B cell (primary cell): ENCODE measurements at regions not wholly inside any gene's neighbourhood (a gene's known extent, or its start where the extent isn't known, plus 50 kb on each side); places are given as distances from the start of the nearest gene placed in this dataset.

Source experiments
- ATAC-seq: fragments of 200-7000 bp; cut with Tn5 transposase; one replicate; pipeline ENCODE4 v1.10.0; 2021; ENCODE audit warnings: low read depth, mild to moderate bottlenecking, moderate number of reproducible peaks, moderate library complexity
- CTCF ChIA-PET: fragments of 350-600 bp; sonication (Branson Sonifier 250); formaldehyde crosslinking; loops from one replicate; lab custom pipeline; 2021; ENCODE audit warnings: antibody characterized with exemption, inconsistent platforms; lab: Charles Lee
- POLR2A ChIA-PET: fragments of 350-600 bp; sonication (Branson Sonifier 250); formaldehyde crosslinking; loops from one replicate; lab custom pipeline; 2021; ENCODE audit warnings: antibody characterized with exemption; lab: Charles Lee
- DNase-seq: peaks from one replicate; pipeline ENCODE4 v3.0.0; 2013
- H2AFZ ChIP-seq: 2 replicates; pipeline ENCODE4 v1.6.1; 2012; ENCODE audit warnings: mild to moderate bottlenecking, low read depth, low read length; ENCODE audit not compliant: insufficient read depth, poor library complexity, severe bottlenecking
- H3K27ac ChIP-seq, 2 donors: 1 replicate in 1 of 2; 2 replicates in 1 of 2; pipeline ENCODE4 v1.5.1; 2012 to 2013; ENCODE audit warnings: low read length in 2 of 2, mild to moderate bottlenecking in 2 of 2, moderate library complexity in 1 of 2
- H3K27me3 ChIP-seq, 4 experiments: fragments of 200-600 bp in 1 of 4; sonication (generic) in 1 of 4; replicated peaks in 1 of 4; 1 replicate in 2 of 4; 2 replicates in 2 of 4; pipeline versions ENCODE4 v1.6.1 to v1.7.0; 2013 to 2016; ENCODE audit warnings: low read length in 3 of 4, mild to moderate bottlenecking in 2 of 4, mixed read lengths in 1 of 4, moderate library complexity in 1 of 4; ENCODE audit not compliant: insufficient read depth in 4 of 4, control insufficient read depth in 3 of 4; ENCODE audit errors: control extremely low read depth in 1 of 4
- H3K36me3 ChIP-seq, 2 experiments: replicated peaks in 1 of 2; 1 replicate in 1 of 2; 2 replicates in 1 of 2; pipeline versions ENCODE4 v1.6.1 to v1.7.1; 2013; ENCODE audit warnings: low read length in 1 of 2; ENCODE audit not compliant: insufficient read depth in 2 of 2, control insufficient read depth in 1 of 2; ENCODE audit errors: control extremely low read depth in 1 of 2, extremely low read depth in 1 of 2
- H3K4me1 ChIP-seq, 2 donors: fragments of 200-600 bp in 1 of 2; sonication (generic) in 1 of 2; 1 replicate in 1 of 2; 2 replicates in 1 of 2; pipeline versions ENCODE4 v1.5.1 to v1.6.1; 2013 to 2017; ENCODE audit warnings: low read length in 2 of 2; ENCODE audit not compliant: control insufficient read depth in 2 of 2, insufficient read depth in 2 of 2
- H3K4me2 ChIP-seq: replicated peaks from 2 replicates; pipeline ENCODE3; 2012; ENCODE audit warnings: mild to moderate bottlenecking, low read depth, low read length; ENCODE audit not compliant: poor library complexity, severe bottlenecking
- H3K4me3 ChIP-seq, 5 experiments: fragments of 200-600 bp in 1 of 5; sonication (generic) in 1 of 5; 1 replicate in 3 of 5; 2 replicates in 2 of 5; pipeline versions ENCODE4 v1.5.1 to v1.7.0; 2011 to 2016; ENCODE audit warnings: low read length in 4 of 5, mild to moderate bottlenecking in 4 of 5, low read depth in 2 of 5, control low read depth in 1 of 5, moderate library complexity in 1 of 5; ENCODE audit not compliant: insufficient read depth in 1 of 5; ENCODE audit errors: control extremely low read depth in 1 of 5, extremely low read depth in 1 of 5
- H3K79me2 ChIP-seq: fragments of 200-600 bp; sonication (generic); one replicate; pipeline ENCODE4 v1.6.0; 2016; ENCODE audit warnings: low read length; ENCODE audit not compliant: control insufficient read depth, insufficient read depth
- H3K9ac ChIP-seq: fragments of 200-600 bp; sonication (generic); 2 replicates; pipeline ENCODE4 v1.6.1; 2017; ENCODE audit warnings: mild to moderate bottlenecking, low read length, moderate library complexity
- H3K9me3 ChIP-seq, 3 donors: one replicate each; pipeline versions ENCODE4 v1.6.1 to v1.7.1; 2013; ENCODE audit warnings: low read length in 2 of 3; ENCODE audit not compliant: control insufficient read depth in 2 of 3, insufficient read depth in 1 of 3; ENCODE audit errors: control extremely low read depth in 1 of 3
- H4K20me1 ChIP-seq: 2 replicates; pipeline ENCODE4 v1.6.0; 2012; ENCODE audit warnings: mild to moderate bottlenecking, low read length; ENCODE audit not compliant: insufficient read depth, control insufficient read depth, poor library complexity, severe bottlenecking
- H3K27ac Mint-ChIP-seq: one replicate; pipeline ENCODE4 v1.8.0; 2021; ENCODE audit warnings: mixed read lengths
- H3K27me3 Mint-ChIP-seq: one replicate; pipeline ENCODE4 v1.8.0; 2021; ENCODE audit warnings: mixed read lengths
- H3K4me1 Mint-ChIP-seq: one replicate; pipeline ENCODE4 v1.8.0; 2021; ENCODE audit warnings: mixed read lengths
- H3K4me3 Mint-ChIP-seq: one replicate; pipeline ENCODE4 v1.8.0; 2021; ENCODE audit warnings: mixed read lengths
- H3K9me3 Mint-ChIP-seq: one replicate; pipeline ENCODE4 v1.8.0; 2022; ENCODE audit warnings: mixed read lengths; ENCODE audit not compliant: insufficient read depth
- EZH2 ChIP-seq: IDR thresholded peaks from 2 replicates; pipeline ENCODE4 v1.6.1; 2012; ENCODE audit warnings: borderline replicate concordance, low read depth, mild to moderate bottlenecking, moderate library complexity, low read length; ENCODE audit not compliant: insufficient read depth, poor library complexity, severe bottlenecking
- WGBS: methylation state at CpG from one replicate; pipeline ENCODE4 v1.1.5; 2013; ENCODE audit warnings: missing lambda C conversion rate; ENCODE audit not compliant: insufficient coverage; 5-methylcytosine and 5-hydroxymethylcytosine counted together
- intact Hi-C: fragments of 100-400 bp; cut with micrococcal nuclease; formaldehyde crosslinking; loops from one replicate; pipeline ENCODE4 v1.10.0; 2022
- TF ChIP-seq, protein P1 (sequence below): fragments of 200-600 bp; IDR thresholded peaks from one replicate; pipeline ENCODE4 v1.8.0; 2022; ENCODE audit warnings: antibody characterized with exemption, mild to moderate bottlenecking

DNA sequence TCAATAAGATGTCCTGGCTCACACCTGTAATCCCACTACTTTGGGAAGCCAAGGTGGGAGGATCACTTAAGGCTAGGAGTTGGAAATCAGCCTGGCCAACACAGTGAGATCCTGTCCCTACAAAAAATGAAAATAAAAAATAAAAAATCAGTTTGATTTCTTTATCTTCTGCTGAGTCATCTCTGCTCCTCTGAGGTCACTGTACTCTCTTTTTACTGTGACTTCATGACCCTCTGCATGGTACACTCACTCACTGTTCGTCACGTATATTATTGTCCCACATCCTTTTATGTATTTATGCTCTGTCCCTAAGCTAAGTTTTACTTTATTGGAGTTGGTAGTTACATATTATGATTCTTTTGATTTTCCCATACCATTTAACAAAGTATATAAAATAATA, 333.3 kb downstream of the PCDH7 start:
- Histone ChIP-seq H3K9me3 (peaks cover 0 to 3% (median 0%) of the 10 kb centered on the region in 3 donors), H3K27ac (no peak overlapping the region), H3K9ac (no peak overlapping the region), H2AFZ (no peak overlapping the region), H3K4me1 (no peaks in the 10 kb centered on the region), H3K4me2 (no peak overlapping the region), H3K36me3 (no peaks in the 10 kb centered on the region), H4K20me1 (no peaks in the 10 kb centered on the region), H3K4me3 (no peak overlapping the region), H3K27me3 (no peaks in the 10 kb centered on the region), H3K79me2 (no peaks in the 10 kb centered on the region)
- no peak overlapping the region for H3K4me3 Mint-ChIP-seq
- ChIA-PET POLR2A (no interaction called here), CTCF (no interaction called here)
- H3K9me3 Mint-ChIP-seq: peaks cover 4% of the 10 kb centered on the region
- ATAC-seq (no peak), DNase-seq (no peak)
- TF ChIP-seq EZH2: no peak
- TF ChIP-seq, protein P1, sequence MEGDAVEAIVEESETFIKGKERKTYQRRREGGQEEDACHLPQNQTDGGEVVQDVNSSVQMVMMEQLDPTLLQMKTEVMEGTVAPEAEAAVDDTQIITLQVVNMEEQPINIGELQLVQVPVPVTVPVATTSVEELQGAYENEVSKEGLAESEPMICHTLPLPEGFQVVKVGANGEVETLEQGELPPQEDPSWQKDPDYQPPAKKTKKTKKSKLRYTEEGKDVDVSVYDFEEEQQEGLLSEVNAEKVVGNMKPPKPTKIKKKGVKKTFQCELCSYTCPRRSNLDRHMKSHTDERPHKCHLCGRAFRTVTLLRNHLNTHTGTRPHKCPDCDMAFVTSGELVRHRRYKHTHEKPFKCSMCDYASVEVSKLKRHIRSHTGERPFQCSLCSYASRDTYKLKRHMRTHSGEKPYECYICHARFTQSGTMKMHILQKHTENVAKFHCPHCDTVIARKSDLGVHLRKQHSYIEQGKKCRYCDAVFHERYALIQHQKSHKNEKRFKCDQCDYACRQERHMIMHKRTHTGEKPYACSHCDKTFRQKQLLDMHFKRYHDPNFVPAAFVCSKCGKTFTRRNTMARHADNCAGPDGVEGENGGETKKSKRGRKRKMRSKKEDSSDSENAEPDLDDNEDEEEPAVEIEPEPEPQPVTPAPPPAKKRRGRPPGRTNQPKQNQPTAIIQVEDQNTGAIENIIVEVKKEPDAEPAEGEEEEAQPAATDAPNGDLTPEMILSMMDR: no peak
- H3K4me1 Mint-ChIP-seq: no peaks in the 10 kb centered on the region
- intact Hi-C loops: no loop called here
- no peak overlapping the region for H3K27ac Mint-ChIP-seq
- WGBS: no CpG with 5 or more reads among the region's 2 CpGs
- H3K27me3 Mint-ChIP-seq: no peaks in the 10 kb centered on the region

DNA sequence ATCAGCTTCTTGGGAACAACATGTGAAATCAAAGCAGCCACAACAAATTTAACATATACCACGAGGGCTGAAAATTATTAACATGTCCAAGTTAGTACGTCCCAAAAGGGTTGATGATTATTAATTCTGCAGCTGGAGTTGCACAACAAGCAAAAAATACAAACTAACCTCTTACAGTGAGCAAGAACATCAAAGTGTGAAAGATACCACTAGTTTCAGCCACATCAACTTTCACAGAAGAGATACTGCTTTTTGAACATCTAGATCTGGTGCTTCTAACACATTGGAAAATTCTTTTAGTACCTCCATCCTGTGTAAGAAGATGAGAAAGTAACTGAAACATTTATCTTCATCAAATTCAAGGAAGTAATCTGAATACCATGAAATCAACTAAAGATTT, 334.1 kb downstream of the PCDH7 start:
- CTCF ChIA-PET: no interaction called here
- Histone ChIP-seq H3K9ac (no peak overlapping the region), H4K20me1 (no peaks in the 10 kb centered on the region), H3K79me2 (no peaks in the 10 kb centered on the region), H2AFZ (no peak overlapping the region), H3K9me3 (peaks cover 0 to 3% (median 0%) of the 10 kb centered on the region in 3 donors), H3K4me1 (no peaks in the 10 kb centered on the region), H3K27me3 (no peaks in the 10 kb centered on the region), H3K4me2 (no peak overlapping the region), H3K27ac (no peak overlapping the region), H3K36me3 (no peaks in the 10 kb centered on the region), H3K4me3 (no peak overlapping the region)
- Mint-ChIP-seq H3K9me3 (peaks cover 4% of the 10 kb centered on the region), H3K4me1 (no peaks in the 10 kb centered on the region), H3K4me3 (no peak overlapping the region), H3K27ac (no peak overlapping the region), H3K27me3 (no peaks in the 10 kb centered on the region)
- 79% methylated on average over 2 of the region's 2 CpGs for WGBS
- ATAC-seq (no peak), DNase-seq (no peak)
- TF ChIP-seq EZH2: no peak
- TF ChIP-seq, protein P1: no peak
- POLR2A ChIA-PET: no interaction called here
- intact Hi-C loops: no loop called here
